ENCODE measurements at regions not wholly inside any gene's neighbourhood (a gene's known extent, or its start where the extent isn't known, plus 50 kb on each side); places are given as distances from the start of the nearest gene placed in this dataset.
"Not testable (repeated sequence)": the region's sequence is repeated elsewhere in the genome, so short reads cannot be mapped to it uniquely, and the experiment has no call there.

- Histone ChIP-seq H3K36me3 (no peaks in the 10 kb centered on the region), H3K9me3 (no peaks in the 10 kb centered on the region), H3K27me3 (no peaks in the 10 kb centered on the region), H3K4me1 (peaks cover 0 to 5% (median 0%) of the 10 kb centered on the region in 3 donors), H3K27ac (no peak overlapping the region), H3K4me3 (no peak overlapping the region)
- TF ChIP-seq POLR2A (IDR thresholded peaks at IDR 0.05) = no peak
- no peak for TF ChIP-seq CTCF (IDR thresholded peaks at IDR 0.05)
- no peak for TF ChIP-seq EP300 (IDR thresholded peaks at IDR 0.05)
- no peak for TF ChIP-seq POLR2AphosphoS5 (IDR thresholded peaks at IDR 0.05)
- WGBS, 2 donors (ENCODE audit: low coverage in 1 of 2) = no CpG with 5 or more reads among the region's 1 CpG
- ATAC-seq = no peak
These were observed 72.3 kb upstream of the CACUL1 start for GRCh38 chr10:118827053-118827452.

GRCh38 chr10:118827466-118828155, 72.8 kb upstream of the CACUL1 start:
- H3K4me1 ChIP-seq = peaks cover 0 to 11% (median 2%) of the 10 kb centered on the region in 3 donors
- WGBS, 2 donors (ENCODE audit: low coverage in 1 of 2) = 61 to 82% methylated on average over 4 to 5 of the region's 7 CpGs
- H3K27me3 ChIP-seq = no peaks in the 10 kb centered on the region
- H3K36me3 ChIP-seq = no peaks in the 10 kb centered on the region
- no peak overlapping the region for H3K27ac ChIP-seq
- H3K4me3 ChIP-seq = no peak overlapping the region
- TF ChIP-seq POLR2A (IDR thresholded peaks at IDR 0.05) (no peak), POLR2AphosphoS5 (IDR thresholded peaks at IDR 0.05) (no peak), EP300 (IDR thresholded peaks at IDR 0.05) (no peak), CTCF (IDR thresholded peaks at IDR 0.05) (no peak)
- no peaks in the 10 kb centered on the region for H3K9me3 ChIP-seq
- ATAC-seq = no peak

- H3K27ac ChIP-seq = peak overlapping the region in 2 of 4 donors; percentile 12 to 36
- no peaks in the 10 kb centered on the region for H3K36me3 ChIP-seq
- 37 to 47% methylated on average over 4 to 7 of the region's 7 CpGs for WGBS, 2 donors (ENCODE audit: low coverage in 1 of 2)
- no peaks in the 10 kb centered on the region for H3K9me3 ChIP-seq
- TF ChIP-seq POLR2A (IDR thresholded peaks at IDR 0.05) = no peak
- no peak for TF ChIP-seq POLR2AphosphoS5 (IDR thresholded peaks at IDR 0.05)
- no peak for TF ChIP-seq EP300 (IDR thresholded peaks at IDR 0.05)
- TF ChIP-seq CTCF (IDR thresholded peaks at IDR 0.05) = no peak
- peaks cover 0 to 11% (median 2%) of the 10 kb centered on the region in 3 donors for H3K4me1 ChIP-seq
- no peak overlapping the region for H3K4me3 ChIP-seq
- no peaks in the 10 kb centered on the region for H3K27me3 ChIP-seq
- ATAC-seq = peak; percentile 58
These were observed 77.5 kb upstream of the CACUL1 start for GRCh38 chr10:118832241-118832651.

GRCh38 chr10:118834370-118834769, 79.6 kb upstream of the CACUL1 start:
- not testable (repeated sequence) for H3K27ac ChIP-seq, H3K36me3 ChIP-seq, ATAC-seq, H3K4me3 ChIP-seq, H3K27me3 ChIP-seq, H3K9me3 ChIP-seq
- peaks cover 0 to 11% (median 2%) of the 10 kb centered on the region in 3 donors for H3K4me1 ChIP-seq
- WGBS, 2 donors (ENCODE audit: low coverage in 1 of 2) = 44 to 50% methylated on average over 2 of the region's 5 CpGs

GRCh38 chr10:118835682-118836326, 81.0 kb upstream of the CACUL1 start:
- TF ChIP-seq EP300 (IDR thresholded peaks at IDR 0.05) (no peak), CTCF (IDR thresholded peaks at IDR 0.05) (no peak), POLR2AphosphoS5 (IDR thresholded peaks at IDR 0.05) (no peak), POLR2A (IDR thresholded peaks at IDR 0.05) (no peak)
- Histone ChIP-seq H3K9me3 (no peaks in the 10 kb centered on the region), H3K27me3 (no peaks in the 10 kb centered on the region), H3K27ac (no peak overlapping the region), H3K4me1 (peaks cover 0 to 11% (median 2%) of the 10 kb centered on the region in 3 donors), H3K4me3 (no peak overlapping the region), H3K36me3 (no peaks in the 10 kb centered on the region)
- 60 to 65% methylated on average over 1 to 2 of the region's 3 CpGs for WGBS, 2 donors (ENCODE audit: low coverage in 1 of 2)
- ATAC-seq = no peak

All from gastroesophageal sphincter (tissue), 4 donors.